DMS153 (cell line): ENCODE measurements at regions not wholly inside any gene's neighbourhood (a gene's known extent, or its start where the extent isn't known, plus 50 kb on each side); places are given as distances from the start of the nearest gene placed in this dataset.
"Not testable (repeated sequence)": the region's sequence is repeated elsewhere in the genome, so short reads cannot be mapped to it uniquely, and the experiment has no call there.

Source experiments
- DNase-seq: peaks from one replicate; lab custom pipeline; 2025; lab: John Stamatoyannopoulos, UW

GRCh38 chr6:141498977-141499376 lies 633.7 kb upstream of the GJE1 start:
- no peak for DNase-seq

GRCh38 chr6:141492521-141493284 lies 640.0 kb upstream of the GJE1 start:
- no peak for DNase-seq

GRCh38 chr6:141491684-141492083 lies 641.0 kb upstream of the GJE1 start:
- no peak for DNase-seq

- DNase-seq = no peak
Observed at GRCh38 chr6:141490982-141491381, 641.7 kb upstream of the GJE1 start.

- DNase-seq = peak; percentile 68
Observed at GRCh38 chr6:141488488-141488887, 644.2 kb upstream of the GJE1 start.

- DNase-seq = no peak
Observed at GRCh38 chr6:141486942-141487341, 645.8 kb upstream of the GJE1 start.

- DNase-seq = no peak
Observed at GRCh38 chr6:141484711-141485110, 648.0 kb upstream of the GJE1 start.

- peak; percentile 80 for DNase-seq
Observed at GRCh38 chr6:141483598-141484061, 649.1 kb upstream of the GJE1 start.

GRCh38 chr6:141482796-141483597 lies 649.7 kb upstream of the GJE1 start:
- DNase-seq = no peak

- DNase-seq = no peak
Observed at GRCh38 chr6:141475259-141475658, 657.5 kb upstream of the GJE1 start.

GRCh38 chr6:141472162-141472928 lies 660.4 kb upstream of the GJE1 start:
- no peak for DNase-seq

GRCh38 chr6:141470810-141471209 lies 661.9 kb upstream of the GJE1 start:
- DNase-seq = no peak

- no peak for DNase-seq
Observed at GRCh38 chr6:141467881-141468280, 664.8 kb upstream of the GJE1 start.

- DNase-seq = no peak
Observed at GRCh38 chr6:141467041-141467440, 665.7 kb upstream of the GJE1 start.

GRCh38 chr6:141464896-141465295 lies 667.8 kb upstream of the GJE1 start:
- no peak for DNase-seq

GRCh38 chr6:141464490-141464889 lies 668.2 kb upstream of the GJE1 start:
- DNase-seq = peak; percentile 97

- no peak for DNase-seq
Observed at GRCh38 chr6:141463237-141463977, 669.3 kb upstream of the GJE1 start.

- no peak for DNase-seq
Observed at GRCh38 chr6:141460743-141461484, 671.8 kb upstream of the GJE1 start.

GRCh38 chr6:141460245-141460644 lies 672.5 kb upstream of the GJE1 start:
- DNase-seq = not testable (repeated sequence)

- not testable (repeated sequence) for DNase-seq
Observed at GRCh38 chr6:141457984-141458383, 674.7 kb upstream of the GJE1 start.

- DNase-seq = no peak
Observed at GRCh38 chr6:141452354-141452686, 680.4 kb upstream of the GJE1 start.
